GM13977 (cell line): ENCODE measurements at regions not wholly inside any gene's neighbourhood (a gene's known extent, or its start where the extent isn't known, plus 50 kb on each side); places are given as distances from the start of the nearest gene placed in this dataset.

Source experiments
- DNase-seq: peaks from one replicate; pipeline ENCODE4 v3.0.0; 2012; ENCODE audit warnings: low spot score
- in situ Hi-C: fragments of 300-500 bp; cut with MboI; formaldehyde crosslinking; loops from one replicate; pipeline ENCODE4 v1.12.0; 2022; ENCODE audit warnings: low sequenced_read_pairs, low pct_unique_long_range_greater_than_20kb, mixed read lengths, inconsistent platforms; ENCODE audit not compliant: unreplicated experiment
- TF ChIP-seq, protein P1 (sequence below): IDR thresholded peaks from 2 replicates; pipeline ENCODE4 v1.5.1; 2012; ENCODE audit warnings: mild to moderate bottlenecking, control low read depth; ENCODE audit not compliant: insufficient read depth; ENCODE audit errors: extremely low read depth, missing control alignments

DNA sequence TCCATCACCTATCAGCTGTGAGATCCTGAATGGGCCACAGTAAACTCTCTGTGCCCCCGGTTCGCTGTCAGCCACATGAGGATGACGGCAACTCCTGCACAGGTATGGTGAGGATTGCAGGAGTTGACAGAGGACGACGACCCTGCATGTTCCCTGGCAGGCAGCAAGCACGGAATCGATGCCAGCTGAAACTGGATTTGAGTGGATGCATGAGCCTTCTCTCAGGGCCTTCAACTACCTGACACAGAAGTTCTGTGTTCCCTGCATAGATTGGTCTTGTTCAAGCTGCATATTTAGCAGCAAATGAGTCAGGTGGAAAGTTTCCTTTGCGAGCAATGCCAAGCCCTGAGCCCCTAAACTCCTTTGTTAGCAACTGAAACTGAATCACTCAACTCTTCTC, 69.6 kb upstream of the PTCH1 start:
- in situ Hi-C loops, result no loop called here
- TF ChIP-seq, protein P1, sequence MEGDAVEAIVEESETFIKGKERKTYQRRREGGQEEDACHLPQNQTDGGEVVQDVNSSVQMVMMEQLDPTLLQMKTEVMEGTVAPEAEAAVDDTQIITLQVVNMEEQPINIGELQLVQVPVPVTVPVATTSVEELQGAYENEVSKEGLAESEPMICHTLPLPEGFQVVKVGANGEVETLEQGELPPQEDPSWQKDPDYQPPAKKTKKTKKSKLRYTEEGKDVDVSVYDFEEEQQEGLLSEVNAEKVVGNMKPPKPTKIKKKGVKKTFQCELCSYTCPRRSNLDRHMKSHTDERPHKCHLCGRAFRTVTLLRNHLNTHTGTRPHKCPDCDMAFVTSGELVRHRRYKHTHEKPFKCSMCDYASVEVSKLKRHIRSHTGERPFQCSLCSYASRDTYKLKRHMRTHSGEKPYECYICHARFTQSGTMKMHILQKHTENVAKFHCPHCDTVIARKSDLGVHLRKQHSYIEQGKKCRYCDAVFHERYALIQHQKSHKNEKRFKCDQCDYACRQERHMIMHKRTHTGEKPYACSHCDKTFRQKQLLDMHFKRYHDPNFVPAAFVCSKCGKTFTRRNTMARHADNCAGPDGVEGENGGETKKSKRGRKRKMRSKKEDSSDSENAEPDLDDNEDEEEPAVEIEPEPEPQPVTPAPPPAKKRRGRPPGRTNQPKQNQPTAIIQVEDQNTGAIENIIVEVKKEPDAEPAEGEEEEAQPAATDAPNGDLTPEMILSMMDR, result no peak
- DNase-seq, result no peak

DNA sequence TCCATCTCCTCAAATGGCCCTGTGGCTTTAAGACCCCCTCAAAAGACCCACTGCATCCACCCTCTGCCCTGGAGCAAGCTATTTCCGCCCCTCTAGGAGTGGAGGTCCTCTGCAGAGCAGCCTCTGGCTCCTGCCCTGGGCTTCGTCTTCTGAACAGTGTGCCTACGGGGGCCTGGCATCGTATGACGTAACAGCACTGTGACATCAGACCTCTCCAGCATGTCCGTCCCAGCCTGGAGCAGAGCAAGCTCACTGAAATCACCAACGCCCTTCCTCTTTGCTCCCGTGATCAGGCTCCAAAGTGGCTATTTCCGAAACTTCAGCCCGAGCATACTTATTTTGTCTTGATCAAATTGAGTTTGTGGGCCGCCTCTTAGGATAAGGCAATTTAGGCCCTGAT, 69.1 kb upstream of the PTCH1 start:
- no peak for DNase-seq
- in situ Hi-C loops, result no loop called here
- TF ChIP-seq, protein P1, result no peak

DNA sequence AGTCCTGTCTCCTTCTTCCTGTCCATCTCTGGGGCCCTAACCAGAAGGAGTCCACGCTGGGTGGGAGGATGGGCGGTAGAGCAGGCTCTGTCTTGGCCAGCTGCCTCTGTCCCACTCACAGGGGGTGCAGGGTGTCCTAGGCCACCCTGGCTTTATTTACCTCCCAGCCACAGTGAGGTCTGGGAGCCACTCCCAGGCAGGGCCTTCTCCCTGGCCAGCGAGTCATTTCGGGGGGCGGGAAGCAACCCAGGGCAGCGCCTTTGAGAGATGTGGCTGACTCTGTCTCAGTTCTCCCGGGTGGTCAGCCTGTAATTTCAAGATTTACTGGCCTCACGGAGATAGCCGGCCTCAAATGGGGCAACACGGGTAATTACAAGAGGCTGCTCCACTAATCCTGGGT, 67.4 kb upstream of the PTCH1 start:
- in situ Hi-C loops, result no loop called here
- DNase-seq, result no peak
- TF ChIP-seq, protein P1, result no peak

DNA sequence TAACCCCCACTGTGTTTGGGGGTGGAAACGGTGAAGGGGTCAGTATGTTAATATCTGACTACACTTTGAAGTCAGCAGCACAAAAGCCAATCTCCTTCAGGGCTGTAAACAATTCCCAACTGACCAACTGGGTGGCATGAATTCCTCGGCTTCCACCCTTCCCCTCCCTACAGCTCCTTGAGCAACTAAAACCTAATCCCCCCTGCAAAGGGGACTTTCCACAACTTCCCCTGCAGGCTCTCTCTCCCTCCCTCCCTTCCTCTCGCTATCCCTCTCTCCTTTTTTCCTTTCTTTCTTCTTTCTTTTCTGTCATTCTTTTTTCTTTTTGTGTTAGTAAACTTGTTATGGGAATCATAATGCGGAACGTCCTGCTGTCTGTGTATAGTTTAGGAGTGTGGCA, 65.1 kb upstream of the PTCH1 start:
- no peak for DNase-seq
- TF ChIP-seq, protein P1, result no peak
- in situ Hi-C loops, result no loop called here

DNA sequence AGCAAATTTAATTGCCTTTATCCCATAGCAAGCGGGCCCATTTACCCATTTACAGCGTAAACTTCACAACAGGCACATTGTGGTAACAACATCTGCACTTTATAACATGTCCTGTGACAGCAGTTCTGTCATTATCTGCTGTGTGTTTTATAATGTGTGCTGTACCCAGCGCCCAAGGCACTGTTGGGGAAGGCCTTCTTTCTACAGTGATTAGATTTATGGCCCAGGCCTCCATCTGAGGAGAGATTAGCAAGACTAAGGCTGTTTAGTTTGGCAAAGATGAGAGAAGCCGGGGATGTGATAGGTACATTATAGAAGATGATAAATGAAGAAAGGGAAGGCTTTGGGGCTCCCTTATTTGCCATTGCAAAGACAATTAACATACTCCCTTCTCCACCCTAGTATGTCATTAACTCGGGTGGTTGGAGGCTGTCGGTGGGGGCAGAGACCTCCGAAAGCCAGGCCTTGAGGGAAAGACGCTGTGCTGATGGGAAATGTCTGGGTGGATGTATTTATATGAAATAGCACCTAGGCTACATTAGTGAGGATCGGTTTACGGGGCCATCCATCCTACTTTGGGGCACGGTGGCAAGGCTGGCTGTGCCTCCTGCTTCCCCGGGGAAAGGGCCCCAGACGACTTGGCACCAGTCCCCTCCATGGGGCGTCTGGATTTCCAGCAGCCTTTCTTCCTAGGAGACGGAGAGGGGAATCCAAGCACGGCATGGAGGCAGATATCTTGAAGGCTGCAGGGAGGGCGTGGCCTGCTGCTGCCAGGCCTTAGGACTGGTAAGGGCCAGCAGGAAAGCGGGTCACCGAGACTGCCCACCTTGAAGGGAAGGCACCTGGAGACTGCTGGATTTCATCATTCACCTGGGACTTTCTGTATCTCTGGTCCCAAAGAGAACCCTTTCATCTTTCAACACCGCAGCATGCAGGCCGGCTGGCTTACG, 64.3 kb upstream of the PTCH1 start:
- in situ Hi-C loops, result no loop called here
- TF ChIP-seq, protein P1, result no peak
- DNase-seq, result no peak

DNA sequence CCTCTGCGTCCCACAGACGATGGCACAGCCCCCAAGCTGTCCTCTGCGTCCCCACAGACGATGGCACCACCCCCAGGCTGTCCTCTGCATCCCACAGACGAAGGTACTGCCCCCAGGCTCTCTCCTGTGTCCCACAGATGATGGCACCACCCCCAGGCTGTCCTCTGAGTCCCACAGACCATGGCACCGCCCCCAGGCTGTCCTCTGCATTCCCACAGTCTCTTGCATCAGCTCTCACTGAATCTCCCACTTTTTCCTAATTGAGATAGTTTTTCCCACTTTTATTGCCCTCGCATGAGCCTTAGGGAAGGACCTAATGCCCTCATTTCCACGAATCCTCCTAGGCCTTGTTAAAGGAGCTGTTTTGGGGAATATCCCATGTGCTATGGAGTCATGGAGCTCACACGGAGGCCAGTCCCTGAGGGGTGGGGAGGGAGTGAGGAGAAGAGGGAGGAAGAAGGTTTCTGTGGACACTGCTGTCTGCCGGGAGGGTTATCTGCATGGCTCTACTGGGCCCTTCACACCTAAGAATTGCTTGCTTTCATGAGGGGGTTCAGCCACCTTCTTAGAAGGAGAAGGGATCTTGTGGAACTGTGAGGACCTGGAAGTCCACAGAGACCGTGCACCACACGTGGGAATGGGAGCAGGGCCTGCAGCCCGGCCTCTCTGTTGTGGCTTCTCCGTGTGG, 58.2 kb upstream of the PTCH1 start:
- TF ChIP-seq, protein P1, result no peak
- in situ Hi-C loops, result no loop called here

More for the DNA sequence above, 58.2 kb upstream of the PTCH1 start:
- DNase-seq, result no peak
